ENCODE measurements at regions not wholly inside any gene's neighbourhood (a gene's known extent, or its start where the extent isn't known, plus 50 kb on each side); places are given as distances from the start of the nearest gene placed in this dataset.

DNA sequence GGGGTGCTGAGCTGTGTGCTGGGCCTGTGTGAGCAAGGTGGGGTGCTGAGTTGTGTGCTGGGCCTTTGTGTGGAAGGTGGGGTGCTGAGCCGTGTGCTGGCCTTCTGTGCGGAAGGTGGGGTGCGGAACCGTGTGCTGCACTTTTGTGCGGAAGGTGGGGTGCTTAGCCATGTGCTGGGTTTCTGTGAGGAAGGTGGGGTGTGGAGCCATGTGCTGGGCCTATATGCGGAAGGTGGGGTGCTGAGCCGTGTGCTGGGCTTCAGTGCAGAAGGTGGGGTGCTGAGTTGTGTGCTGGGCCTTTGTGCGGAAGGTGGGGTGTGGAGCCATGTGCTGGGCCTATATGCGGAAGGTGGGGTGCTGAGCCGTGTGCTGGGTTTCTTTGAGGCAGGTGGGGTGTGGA lies 555.4 kb upstream of the EEF2KMT start:
- Histone ChIP-seq H3K4me2 (ENCODE audit: low read depth, low read length) (no peak overlapping the region), H2BK20ac (ENCODE audit: low read depth, low read length) (no peak overlapping the region), H2BK120ac (ENCODE audit: low read depth, low read length) (no peak overlapping the region), H4K5ac (ENCODE audit: low read depth, low read length) (no peak overlapping the region), H3K56ac (ENCODE audit: extremely low read depth, insufficient read depth, low read length) (no peak overlapping the region), H2AK9ac (replicated peaks; ENCODE audit: low read depth, low read length, poor library complexity) (no peak overlapping the region), H2AFZ (replicated peaks; ENCODE audit: low read length, poor library complexity) (no peak overlapping the region), H3K9me3 (ENCODE audit: control insufficient read depth, insufficient read depth, low read length) (peaks cover 28% of the 10 kb centered on the region), H3K4ac (ENCODE audit: low read depth, low read length) (no peak overlapping the region), H3K9ac (ENCODE audit: low read depth, low read length) (no peak overlapping the region), H4K20me1 (ENCODE audit: insufficient read depth, low read length) (no peaks in the 10 kb centered on the region), H2AK5ac (ENCODE audit: low read depth, low read length) (no peak overlapping the region), H3K27ac (ENCODE audit: insufficient read depth, low read length) (no peak overlapping the region), H4K91ac (ENCODE audit: insufficient read depth, low read depth, low read length) (no peak overlapping the region), H3K4me1 (ENCODE audit: control insufficient read depth, insufficient read depth, low read length) (no peaks in the 10 kb centered on the region), H4K8ac (ENCODE audit: low read depth in 2 of 2, low read length in 2 of 2) (no peak overlapping the region), H3K14ac (replicated peaks; ENCODE audit: low read depth, low read length) (no peak overlapping the region), H3K18ac (ENCODE audit: low read depth, low read length) (no peak overlapping the region), H3K27me3 (ENCODE audit: control insufficient read depth, insufficient read depth, low read length) (no peaks in the 10 kb centered on the region), H3K36me3 (ENCODE audit: control insufficient read depth, insufficient read depth, low read length) (no peaks in the 10 kb centered on the region), H3K4me3 (ENCODE audit: insufficient read depth, low read depth, low read length) (no peak overlapping the region), H2BK5ac (ENCODE audit: low read depth, low read length, poor library complexity, severe bottlenecking) (no peak overlapping the region), H3K23ac (ENCODE audit: low read depth, low read length) (no peak overlapping the region), H3K9me1 (ENCODE audit: insufficient read depth, low read length) (no peaks in the 10 kb centered on the region), H2BK15ac (ENCODE audit: low read depth, low read length) (no peak overlapping the region), H3K79me1 (ENCODE audit: low read depth in 1 of 2, low read length in 2 of 2) (no peaks in the 10 kb centered on the region)
- no peak for ATAC-seq (ENCODE audit: low read depth)
- no peak for DNase-seq
- no TSS peak for BruUV-seq (replicated peaks)
- no peak for TF ChIP-seq CTCF (conservative IDR thresholded peaks at IDR 0.05; ENCODE audit: low read depth, low read length)
- no peak for TF ChIP-seq POLR2A (IDR thresholded peaks at IDR 0.05; ENCODE audit: low read depth, low read length)
- TF ChIP-seq MAZ (IDR thresholded peaks at IDR 0.05; ENCODE audit: borderline replicate concordance, low read depth, low read length) = no peak
- no peak for TF ChIP-seq RCOR1 (IDR thresholded peaks at IDR 0.05; ENCODE audit: insufficient replicate concordance, low read length)
- TF ChIP-seq, protein P1, sequence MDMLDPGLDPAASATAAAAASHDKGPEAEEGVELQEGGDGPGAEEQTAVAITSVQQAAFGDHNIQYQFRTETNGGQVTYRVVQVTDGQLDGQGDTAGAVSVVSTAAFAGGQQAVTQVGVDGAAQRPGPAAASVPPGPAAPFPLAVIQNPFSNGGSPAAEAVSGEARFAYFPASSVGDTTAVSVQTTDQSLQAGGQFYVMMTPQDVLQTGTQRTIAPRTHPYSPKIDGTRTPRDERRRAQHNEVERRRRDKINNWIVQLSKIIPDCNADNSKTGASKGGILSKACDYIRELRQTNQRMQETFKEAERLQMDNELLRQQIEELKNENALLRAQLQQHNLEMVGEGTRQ (IDR thresholded peaks at IDR 0.05; ENCODE audit: low read depth, low read length) = no peak
- no peak for TF ChIP-seq MAFK (IDR thresholded peaks at IDR 0.05; ENCODE audit: low read depth, low read length)
- CTCF ChIA-PET = no interaction called here
- POLR2A ChIA-PET (ENCODE audit: unreplicated experiment) = no interaction called here
- WGBS, 2 experiments (ENCODE audit: extremely low coverage in 2 of 2, insufficient read length in 1 of 2) = 74% methylated on average over 3 of the region's 10 CpGs; no CpG with 5 or more reads in 1 of the 2 experiments
- intact Hi-C loops (cut with micrococcal nuclease) (no loop called here), dilution Hi-C loops (cut with HindIII; ENCODE audit: low sequenced_read_pairs, unreplicated experiment) (no loop called here), in situ Hi-C loops (cut with MboI; ENCODE audit: low sequenced_read_pairs) (loop anchor here (25.0 kb wide), 1 partner anchor 91 kb away; no protein-coding TSS in a partner anchor)
